Loucy (cell line): ENCODE measurements at regions not wholly inside any gene's neighbourhood (a gene's known extent, or its start where the extent isn't known, plus 50 kb on each side); places are given as distances from the start of the nearest gene placed in this dataset.

Experiments
- H2AFZ ChIP-seq: fragments of 200-600 bp; sonication (generic); 2 replicates; pipeline ENCODE4 v1.6.0; 2016; ENCODE audit warnings: antibody characterized with exemption, mild to moderate bottlenecking, low read length, moderate library complexity
- H3F3A ChIP-seq: fragments of 200-600 bp; 2 replicates; pipeline ENCODE4 v1.6.0; 2016; ENCODE audit warnings: antibody characterized with exemption, low read depth, mild to moderate bottlenecking
- H3K27me3 ChIP-seq: fragments of 200-600 bp; sonication (generic); 2 replicates; pipeline ENCODE4 v1.6.1; 2014; ENCODE audit warnings: low read length, mild to moderate bottlenecking; ENCODE audit not compliant: insufficient read depth, poor library complexity, severe bottlenecking
- H3K36me3 ChIP-seq: fragments of 200-600 bp; sonication (generic); 2 replicates; pipeline ENCODE4 v1.6.1; 2016; ENCODE audit warnings: low read length; ENCODE audit not compliant: insufficient read depth
- H3K4me1 ChIP-seq: fragments of 200-600 bp; sonication (generic); 2 replicates; pipeline ENCODE4 v1.5.1; 2014; ENCODE audit warnings: low read length, mild to moderate bottlenecking; ENCODE audit not compliant: insufficient read depth, poor library complexity, severe bottlenecking
- H3K4me2 ChIP-seq: fragments of 200-600 bp; sonication (generic); 2 replicates; pipeline ENCODE4 v1.6.0; 2014; ENCODE audit warnings: antibody characterized with exemption, low read length, low read depth, mild to moderate bottlenecking; ENCODE audit not compliant: poor library complexity, severe bottlenecking
- H3K4me3 ChIP-seq: fragments of 200-600 bp; sonication (generic); 2 replicates; pipeline ENCODE4 v1.5.1; 2014; ENCODE audit warnings: low read length, mild to moderate bottlenecking, mixed read lengths; ENCODE audit not compliant: poor library complexity, severe bottlenecking
- H3K79me2 ChIP-seq: fragments of 200-600 bp; sonication (generic); 2 replicates; pipeline ENCODE4 v1.6.1; 2014; ENCODE audit warnings: low read length; ENCODE audit not compliant: insufficient read depth
- H3K9ac ChIP-seq: fragments of 200-600 bp; sonication (generic); 2 replicates; pipeline ENCODE4 v1.6.0; 2014; ENCODE audit warnings: mild to moderate bottlenecking, low read depth, low read length, moderate library complexity; ENCODE audit not compliant: poor library complexity, severe bottlenecking
- H3K9me2 ChIP-seq: fragments of 200-600 bp; sonication (generic); replicated peaks from 2 replicates; pipeline ENCODE4 v1.6.1; 2016; ENCODE audit warnings: low read depth, low read length, mixed read lengths
- H3K9me3 ChIP-seq: fragments of 200-600 bp; sonication (generic); 2 replicates; pipeline ENCODE4 v1.6.1; 2014; ENCODE audit warnings: mild to moderate bottlenecking, antibody characterized with exemption, low read length, low read depth; ENCODE audit not compliant: insufficient read depth
- H4K20me1 ChIP-seq: fragments of 200-600 bp; sonication (generic); 2 replicates; pipeline ENCODE4 v1.6.0; 2014; ENCODE audit warnings: antibody characterized with exemption, low read length, mild to moderate bottlenecking; ENCODE audit not compliant: insufficient read depth, poor library complexity, severe bottlenecking
- EZH2phosphoT487 ChIP-seq: fragments of 200-600 bp; IDR thresholded peaks from 2 replicates; pipeline ENCODE4 v1.6.1; 2018; ENCODE audit warnings: antibody characterized with exemption, mild to moderate bottlenecking, moderate library complexity, borderline replicate concordance
- TF ChIP-seq, protein P1 (sequence below): fragments of 200-600 bp; sonication (generic); conservative IDR thresholded peaks from 2 replicates; pipeline ENCODE4 v1.5.1; 2014; ENCODE audit warnings: mild to moderate bottlenecking, antibody characterized with exemption, low read length

DNA sequence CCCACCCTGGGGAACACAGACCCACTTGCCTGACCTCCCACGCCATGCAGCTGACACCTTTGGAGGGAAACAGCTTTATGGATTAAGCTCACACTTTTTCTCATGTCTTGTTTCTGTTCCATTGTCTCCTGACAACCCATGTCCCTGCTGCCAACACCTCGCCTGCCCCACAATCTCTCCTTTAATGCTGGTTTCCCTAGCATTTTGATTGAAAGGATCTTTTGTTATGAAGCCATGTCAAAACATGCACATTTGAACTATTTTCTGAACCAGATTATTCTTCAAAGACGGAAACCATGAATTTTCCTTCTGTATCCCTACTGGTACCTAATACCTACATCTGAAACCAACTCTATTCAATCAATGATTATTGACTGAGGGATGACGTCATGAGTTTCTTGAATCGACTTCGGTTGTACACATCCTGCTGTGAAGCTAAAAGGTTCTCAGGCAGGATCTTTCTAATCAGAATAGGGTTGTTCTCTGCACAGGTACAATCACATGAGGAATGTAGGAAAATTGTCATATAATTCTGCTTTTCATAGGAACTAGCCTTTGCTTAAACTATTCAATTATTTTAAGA lies 106.2 kb upstream of the NEBL start:
- Histone ChIP-seq H3K27me3 (no peaks in the 10 kb centered on the region), H3F3A (no peaks in the 10 kb centered on the region), H2AFZ (no peak overlapping the region), H3K9ac (no peak overlapping the region), H3K79me2 (no peaks in the 10 kb centered on the region), H3K4me1 (no peaks in the 10 kb centered on the region), H3K4me3 (no peak overlapping the region), H3K36me3 (no peaks in the 10 kb centered on the region), H3K9me2 (no peaks in the 10 kb centered on the region; the same call in 1 of the 2 replicates), H4K20me1 (no peaks in the 10 kb centered on the region), H3K4me2 (no peak overlapping the region), H3K9me3 (no peaks in the 10 kb centered on the region)
- TF ChIP-seq EZH2phosphoT487, result no peak
- TF ChIP-seq, protein P1, sequence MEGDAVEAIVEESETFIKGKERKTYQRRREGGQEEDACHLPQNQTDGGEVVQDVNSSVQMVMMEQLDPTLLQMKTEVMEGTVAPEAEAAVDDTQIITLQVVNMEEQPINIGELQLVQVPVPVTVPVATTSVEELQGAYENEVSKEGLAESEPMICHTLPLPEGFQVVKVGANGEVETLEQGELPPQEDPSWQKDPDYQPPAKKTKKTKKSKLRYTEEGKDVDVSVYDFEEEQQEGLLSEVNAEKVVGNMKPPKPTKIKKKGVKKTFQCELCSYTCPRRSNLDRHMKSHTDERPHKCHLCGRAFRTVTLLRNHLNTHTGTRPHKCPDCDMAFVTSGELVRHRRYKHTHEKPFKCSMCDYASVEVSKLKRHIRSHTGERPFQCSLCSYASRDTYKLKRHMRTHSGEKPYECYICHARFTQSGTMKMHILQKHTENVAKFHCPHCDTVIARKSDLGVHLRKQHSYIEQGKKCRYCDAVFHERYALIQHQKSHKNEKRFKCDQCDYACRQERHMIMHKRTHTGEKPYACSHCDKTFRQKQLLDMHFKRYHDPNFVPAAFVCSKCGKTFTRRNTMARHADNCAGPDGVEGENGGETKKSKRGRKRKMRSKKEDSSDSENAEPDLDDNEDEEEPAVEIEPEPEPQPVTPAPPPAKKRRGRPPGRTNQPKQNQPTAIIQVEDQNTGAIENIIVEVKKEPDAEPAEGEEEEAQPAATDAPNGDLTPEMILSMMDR, result no peak

DNA sequence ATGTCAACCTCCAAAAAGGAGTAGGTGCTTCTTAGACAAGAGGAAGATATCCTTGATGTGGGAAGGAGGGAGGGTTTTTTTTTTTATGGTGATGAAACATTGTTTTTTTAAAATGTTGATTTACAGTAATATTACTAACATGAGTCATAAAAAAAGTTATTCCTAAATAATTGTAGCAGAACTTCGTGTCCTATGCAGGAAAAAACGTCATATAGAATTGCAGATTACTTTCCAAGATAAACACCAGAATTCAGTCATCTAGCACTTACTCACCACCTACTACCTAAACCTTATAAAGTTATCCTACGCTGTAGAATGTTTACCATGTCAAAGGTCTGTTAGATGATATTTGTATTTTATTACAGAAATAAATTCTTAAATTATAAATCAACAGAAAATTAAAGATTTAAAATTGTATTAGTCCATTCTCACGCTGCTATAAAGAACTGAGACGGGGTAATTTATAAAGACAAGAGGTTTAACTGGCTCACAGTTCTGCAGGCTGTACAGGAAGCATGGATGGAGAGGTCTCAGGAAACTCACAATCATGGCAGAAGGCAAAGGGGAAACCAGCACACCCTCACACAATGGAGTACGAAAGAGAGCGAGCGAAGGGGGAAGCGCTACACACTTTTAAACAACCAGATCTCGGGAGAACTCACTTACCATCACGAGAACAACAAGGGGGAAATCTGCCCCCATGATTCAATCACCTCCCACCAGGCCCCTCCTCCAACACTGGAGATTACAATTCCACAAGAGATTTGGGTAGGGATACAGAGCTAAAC lies 105.2 kb upstream of the NEBL start:
- no peaks in the 10 kb centered on the region for H3K36me3 ChIP-seq
- no peaks in the 10 kb centered on the region for H3K27me3 ChIP-seq
- TF ChIP-seq, protein P1, result no peak
- TF ChIP-seq EZH2phosphoT487, result no peak
- no peaks in the 10 kb centered on the region for H3K9me3 ChIP-seq
- no peaks in the 10 kb centered on the region for H3K79me2 ChIP-seq
- H3K4me1 ChIP-seq, result no peaks in the 10 kb centered on the region
- H3K9ac ChIP-seq, result no peak overlapping the region
- no peaks in the 10 kb centered on the region for H3F3A ChIP-seq
- no peak overlapping the region for H3K4me2 ChIP-seq
- no peak overlapping the region for H3K4me3 ChIP-seq
- H4K20me1 ChIP-seq, result no peaks in the 10 kb centered on the region
- no peak overlapping the region for H2AFZ ChIP-seq
- no peaks in the 10 kb centered on the region; the same call in 1 of the 2 replicates for H3K9me2 ChIP-seq

GRCh38 chr10:20999699-21000098 lies 102.6 kb upstream of the NEBL start:
- Histone ChIP-seq H3K36me3 (no peaks in the 10 kb centered on the region), H3K79me2 (no peaks in the 10 kb centered on the region), H3F3A (no peaks in the 10 kb centered on the region), H3K4me3 (no peak overlapping the region), H2AFZ (no peak overlapping the region), H3K9me3 (no peaks in the 10 kb centered on the region), H4K20me1 (no peaks in the 10 kb centered on the region), H3K9ac (no peak overlapping the region), H3K9me2 (no peaks in the 10 kb centered on the region), H3K4me2 (no peak overlapping the region), H3K4me1 (no peaks in the 10 kb centered on the region), H3K27me3 (no peaks in the 10 kb centered on the region)
- TF ChIP-seq, protein P1, result no peak
- no peak for TF ChIP-seq EZH2phosphoT487
